K562 (cell line): ENCODE measurements at regions not wholly inside any gene's neighbourhood (a gene's known extent, or its start where the extent isn't known, plus 50 kb on each side); places are given as distances from the start of the nearest gene placed in this dataset.

ENCODE experiments used
- CBX8 ChIP-seq: fragments of 200-600 bp; sonication (generic); IDR thresholded peaks from 2 replicates; pipeline ENCODE4 v1.6.1; 2012; ENCODE audit warnings: borderline replicate concordance, mixed run types, low read depth, mild to moderate bottlenecking, moderate library complexity, mixed read lengths, low read length, control low read depth, inconsistent platforms; ENCODE audit not compliant: poor library complexity, severe bottlenecking; ENCODE audit errors: extremely low read depth
- CREB1 ChIP-seq, 2 experiments: sonication (generic) in 1 of 2; formaldehyde crosslinking in 1 of 2; IDR thresholded peaks; 2 replicates each; pipeline versions ENCODE4 v1.6.1 to v1.8.0; 2012 to 2022; ENCODE audit warnings: inconsistent platforms in 1 of 2, mild to moderate bottlenecking in 1 of 2, missing genetic modification reagents in 1 of 2, moderate library complexity in 1 of 2
- PTRF ChIP-seq: fragments of 450-650 bp; IDR thresholded peaks from 2 replicates; pipeline ENCODE4 v1.6.1; 2016; ENCODE audit warnings: mild to moderate bottlenecking, missing genetic modification characterization, missing compliant biosample characterization
- U2AF2 ChIP-seq: fragments of 200-400 bp; formaldehyde crosslinking; optimal IDR thresholded peaks from 2 replicates; pipeline ENCODE3; 2017; ENCODE audit warnings: low read depth, mild to moderate bottlenecking, low read length
- ZC3H11A ChIP-seq: IDR thresholded peaks from 2 replicates; pipeline ENCODE4 v1.6.1; 2012; ENCODE audit warnings: low read depth, low read length, improper control_type of control experiment
- ZNF431 ChIP-seq: sonication (generic); formaldehyde crosslinking; IDR thresholded peaks from 2 replicates; pipeline ENCODE4 v1.8.0; 2022; ENCODE audit warnings: mild to moderate bottlenecking, missing genetic modification reagents

DNA sequence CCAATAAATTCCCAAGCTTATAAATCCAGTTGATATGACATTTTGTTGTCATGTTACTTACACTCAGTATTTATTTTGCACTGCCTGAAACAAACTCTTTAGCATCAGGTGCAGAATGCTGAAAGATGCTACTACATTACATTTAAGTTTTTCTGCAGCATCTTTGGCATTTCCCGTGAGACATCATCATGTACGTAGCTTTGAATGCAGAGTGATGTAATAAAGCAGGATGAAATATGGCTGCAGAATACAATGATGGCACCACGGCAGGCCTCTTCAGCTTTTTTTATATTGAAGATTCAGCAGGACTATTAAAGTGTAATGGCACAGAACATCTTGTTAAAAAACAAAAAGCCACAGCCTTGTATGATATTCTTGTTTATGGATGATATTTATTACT is 531.8 kb downstream of the NXPH1 start:
- TF ChIP-seq PTRF (tag) (no peak), ZNF431 (CRISPR knock-in tag) (no peak), CREB1 (IDR thresholded peaks at IDR 0.05) (no peak), CREB1 (CRISPR knock-in tag; IDR thresholded peaks at IDR 0.05) (no peak), U2AF2 (no peak), CBX8 (no peak), ZC3H11A (no peak)
